ENCODE measurements at regions not wholly inside any gene's neighbourhood (a gene's known extent, or its start where the extent isn't known, plus 50 kb on each side); places are given as distances from the start of the nearest gene placed in this dataset.

GRCh38 chr10:20405761-20406160 lies 491.4 kb downstream of the NEBL start:
- H4K20me1 ChIP-seq (ENCODE audit: insufficient read depth, low read length), result no peaks in the 10 kb centered on the region
- in situ Hi-C loops (cut with HindIII; ENCODE audit: extremely low pct_ligation_motif_present, low pct_unique_long_range_greater_than_20kb) (no loop called here), intact Hi-C loops (cut with micrococcal nuclease; ENCODE audit: unreplicated experiment) (no loop called here)
- no TSS peak for BruUV-seq (replicated peaks)
- DNase-seq (ENCODE audit: low spot score), result no peak
- H3K27ac ChIP-seq (ENCODE audit: extremely low read length, insufficient read depth, low read length), result no peak overlapping the region
- H3K27me3 ChIP-seq (ENCODE audit: control insufficient read depth in 1 of 2, insufficient read depth in 2 of 2, low read length in 2 of 2), result no peaks in the 10 kb centered on the region
- H3K4me3 ChIP-seq (replicated peaks in 1 of 3; ENCODE audit: insufficient read depth in 1 of 3, low read depth in 2 of 3, low read length in 3 of 3), result no peak overlapping the region
- no peaks in the 10 kb centered on the region for H3K36me3 ChIP-seq (replicated peaks in 1 of 2; ENCODE audit: control insufficient read depth in 1 of 2, insufficient read depth in 2 of 2, low read length in 2 of 2)
- no peak for ATAC-seq
- no peak overlapping the region for H2AFZ ChIP-seq (ENCODE audit: low read length)
- H3K79me2 ChIP-seq (ENCODE audit: insufficient read depth, low read length), result no peaks in the 10 kb centered on the region
- WGBS (ENCODE audit: low lambda C conversion rate), result 15% methylated on average over 4 of the region's 4 CpGs
- POLR2A ChIA-PET, result no interaction called here
- CTCF ChIA-PET (ENCODE audit: low intra/inter-chr PET ratio, low total read pairs), result no interaction called here
- no peak overlapping the region for H3K4me2 ChIP-seq (ENCODE audit: low read depth, low read length)
- peaks cover 77% of the 10 kb centered on the region for H3K9me3 ChIP-seq (ENCODE audit: low read length)
- no peaks in the 10 kb centered on the region for H3K4me1 ChIP-seq (ENCODE audit: insufficient read depth, low read length)
- FAIRE-seq, result no peak
- no peak overlapping the region for H3K9ac ChIP-seq (ENCODE audit: insufficient read depth, low read depth, low read length)
- no peak for TF ChIP-seq KIAA2018 (CRISPR knock-in tag; IDR thresholded peaks at IDR 0.05; ENCODE audit: borderline replicate concordance)
- TF ChIP-seq ZFX (CRISPR knock-in tag; IDR thresholded peaks at IDR 0.05; ENCODE audit: low read depth), result no peak
- TF ChIP-seq ATF7-NPFF (CRISPR knock-in tag; IDR thresholded peaks at IDR 0.05; ENCODE audit: low read depth), result no peak
- no peak for TF ChIP-seq ZNF563 (CRISPR knock-in tag; IDR thresholded peaks at IDR 0.05)
- no peak for TF ChIP-seq PATZ1 (CRISPR knock-in tag; IDR thresholded peaks at IDR 0.05)
- no peak for TF ChIP-seq TBL1XR1 (IDR thresholded peaks at IDR 0.05; ENCODE audit: borderline replicate concordance, low read length, partially characterized antibody)
- no peak for TF ChIP-seq ZNF678 (CRISPR knock-in tag; IDR thresholded peaks at IDR 0.05)
- TF ChIP-seq THAP9 (CRISPR knock-in tag; IDR thresholded peaks at IDR 0.05; ENCODE audit: borderline replicate concordance), result no peak
- TF ChIP-seq ZNF256 (CRISPR knock-in tag; conservative IDR thresholded peaks at IDR 0.05), result no peak
- no peak for TF ChIP-seq CC2D1A (CRISPR knock-in tag; IDR thresholded peaks at IDR 0.05)
- TF ChIP-seq, protein P1, sequence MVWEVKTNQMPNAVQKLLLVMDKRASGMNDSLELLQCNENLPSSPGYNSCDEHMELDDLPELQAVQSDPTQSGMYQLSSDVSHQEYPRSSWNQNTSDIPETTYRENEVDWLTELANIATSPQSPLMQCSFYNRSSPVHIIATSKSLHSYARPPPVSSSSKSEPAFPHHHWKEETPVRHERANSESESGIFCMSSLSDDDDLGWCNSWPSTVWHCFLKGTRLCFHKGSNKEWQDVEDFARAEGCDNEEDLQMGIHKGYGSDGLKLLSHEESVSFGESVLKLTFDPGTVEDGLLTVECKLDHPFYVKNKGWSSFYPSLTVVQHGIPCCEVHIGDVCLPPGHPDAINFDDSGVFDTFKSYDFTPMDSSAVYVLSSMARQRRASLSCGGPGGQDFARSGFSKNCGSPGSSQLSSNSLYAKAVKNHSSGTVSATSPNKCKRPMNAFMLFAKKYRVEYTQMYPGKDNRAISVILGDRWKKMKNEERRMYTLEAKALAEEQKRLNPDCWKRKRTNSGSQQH (CRISPR knock-in tag; IDR thresholded peaks at IDR 0.05; ENCODE audit: low read depth), result no peak

Data from HepG2 (cell line).